GM18858 (cell line): ENCODE measurements at regions not wholly inside any gene's neighbourhood (a gene's known extent, or its start where the extent isn't known, plus 50 kb on each side); places are given as distances from the start of the nearest gene placed in this dataset.
A peak's percentile ranks its signal among the peaks of the same experiment; 100 is the strongest.

Experiments
- ATAC-seq: cut with Tn5 transposase; IDR thresholded peaks from one replicate; pipeline ENCODE4 v1.9.1; 2021; ENCODE audit not compliant: unreplicated experiment

- ATAC-seq = no peak
Measured at GRCh38 chr9:99607842-99608448, 213.7 kb upstream of the NR4A3 start.

- ATAC-seq = no peak
Measured at GRCh38 chr9:99614341-99614740, 207.3 kb upstream of the NR4A3 start.

- no peak for ATAC-seq
Measured at GRCh38 chr9:99621040-99621439, 200.6 kb upstream of the NR4A3 start.

GRCh38 chr9:99622679-99623078, 199.0 kb upstream of the NR4A3 start:
- ATAC-seq = no peak

GRCh38 chr9:99623780-99624364, 197.8 kb upstream of the NR4A3 start:
- no peak for ATAC-seq

GRCh38 chr9:99624499-99625233, 197.0 kb upstream of the NR4A3 start:
- no peak for ATAC-seq

GRCh38 chr9:99626426-99626825, 195.3 kb upstream of the NR4A3 start:
- no peak for ATAC-seq

GRCh38 chr9:99628285-99628684, 193.4 kb upstream of the NR4A3 start:
- ATAC-seq = no peak

GRCh38 chr9:99628849-99629620, 192.7 kb upstream of the NR4A3 start:
- ATAC-seq = no peak

GRCh38 chr9:99632349-99633038, 189.2 kb upstream of the NR4A3 start:
- ATAC-seq = no peak

- no peak for ATAC-seq
Measured at GRCh38 chr9:99633265-99633664, 188.4 kb upstream of the NR4A3 start.

- ATAC-seq = no peak
Measured at GRCh38 chr9:99634186-99634585, 187.5 kb upstream of the NR4A3 start.

GRCh38 chr9:99635032-99635431, 186.7 kb upstream of the NR4A3 start:
- ATAC-seq = no peak

GRCh38 chr9:99637641-99638040, 184.0 kb upstream of the NR4A3 start:
- no peak for ATAC-seq

- no peak for ATAC-seq
Measured at GRCh38 chr9:99638971-99639370, 182.7 kb upstream of the NR4A3 start.

- no peak for ATAC-seq
Measured at GRCh38 chr9:99647604-99648003, 174.1 kb upstream of the NR4A3 start.

GRCh38 chr9:99650187-99650874, 171.4 kb upstream of the NR4A3 start:
- no peak for ATAC-seq

- peak; percentile 88 for ATAC-seq
Measured at GRCh38 chr9:99660191-99660636, 161.5 kb upstream of the NR4A3 start.

GRCh38 chr9:99663297-99663696, 158.4 kb upstream of the NR4A3 start:
- ATAC-seq = no peak

GRCh38 chr9:99663856-99664255, 157.8 kb upstream of the NR4A3 start:
- no peak for ATAC-seq
